Neural progenitor cell (in vitro differentiated cells): ENCODE measurements at regions not wholly inside any gene's neighbourhood (a gene's known extent, or its start where the extent isn't known, plus 50 kb on each side); places are given as distances from the start of the nearest gene placed in this dataset.

ENCODE experiments used
- DNase-seq: peaks from one replicate; pipeline ENCODE4 v3.0.0-alpha.2; 2016; ENCODE audit warnings: low spot score
- H2AFZ ChIP-seq: fragments of 200-600 bp; sonication (generic); replicated peaks from 2 replicates; pipeline ENCODE4 v1.6.1; 2016; ENCODE audit warnings: antibody characterized with exemption
- H3F3A ChIP-seq: fragments of 200-600 bp; sonication (generic); 2 replicates; pipeline ENCODE4 v1.6.1; 2016; ENCODE audit warnings: antibody characterized with exemption, low read depth
- H3K27ac ChIP-seq: fragments of 200-600 bp; sonication (generic); 2 replicates; pipeline ENCODE4 v1.5.1; 2016; ENCODE audit warnings: mild to moderate bottlenecking
- H3K27me3 ChIP-seq: fragments of 200-600 bp; sonication (generic); 2 replicates; pipeline ENCODE4 v1.6.1; 2016; ENCODE audit warnings: mild to moderate bottlenecking, moderate library complexity
- H3K36me3 ChIP-seq: fragments of 200-600 bp; sonication (generic); 2 replicates; pipeline ENCODE4 v1.5.1; 2016
- H3K4me1 ChIP-seq: fragments of 200-600 bp; sonication (generic); 2 replicates; pipeline ENCODE4 v1.6.1; 2016; ENCODE audit warnings: mixed run types
- H3K4me2 ChIP-seq: fragments of 200-600 bp; sonication (generic); 2 replicates; pipeline ENCODE4 v1.6.1; 2016
- H3K4me3 ChIP-seq: fragments of 200-600 bp; sonication (generic); 2 replicates; pipeline ENCODE4 v1.5.1; 2016
- H3K79me2 ChIP-seq: fragments of 200-600 bp; sonication (generic); 2 replicates; pipeline ENCODE4 v1.6.1; 2016; ENCODE audit warnings: low read depth
- H3K9ac ChIP-seq: fragments of 200-600 bp; sonication (generic); 2 replicates; pipeline ENCODE4 v1.6.1; 2016
- H3K9me3 ChIP-seq: fragments of 200-600 bp; sonication (generic); 2 replicates; pipeline ENCODE4 v1.5.1; 2016; ENCODE audit warnings: low read depth
- H4K20me1 ChIP-seq: fragments of 200-600 bp; sonication (generic); 2 replicates; pipeline ENCODE4 v1.6.1; 2016; ENCODE audit warnings: low read depth
- H3K27ac Mint-ChIP-seq: 3 replicates; pipeline ENCODE4 v1.8.0; 2021; ENCODE audit warnings: mixed read lengths
- H3K27me3 Mint-ChIP-seq: 2 replicates; pipeline ENCODE4 v1.8.0; 2022; ENCODE audit warnings: low read depth, mild to moderate bottlenecking, inconsistent platforms, moderate library complexity, mixed read lengths; ENCODE audit not compliant: insufficient read depth
- H3K36me3 Mint-ChIP-seq: 3 replicates; pipeline ENCODE4 v1.8.0; 2021; ENCODE audit warnings: mixed read lengths
- H3K4me1 Mint-ChIP-seq: 3 replicates; pipeline ENCODE4 v1.8.0; 2021; ENCODE audit warnings: mixed read lengths
- H3K4me3 Mint-ChIP-seq: 3 replicates; pipeline ENCODE4 v1.8.0; 2021; ENCODE audit warnings: mild to moderate bottlenecking, moderate library complexity, mixed read lengths
- H3K9me3 Mint-ChIP-seq: 3 replicates; pipeline ENCODE4 v1.8.0; 2020; ENCODE audit warnings: mixed read lengths
- CTCF ChIP-seq: fragments of 200-600 bp; sonication (generic); IDR thresholded peaks from 2 replicates; pipeline ENCODE4 v1.5.1; 2017; ENCODE audit warnings: antibody characterized with exemption, mild to moderate bottlenecking
- EZH2 ChIP-seq: fragments of 200-600 bp; sonication (generic); IDR thresholded peaks from 2 replicates; pipeline ENCODE4 v1.6.1; 2017; ENCODE audit warnings: antibody characterized with exemption, mild to moderate bottlenecking, moderate library complexity
- EZH2phosphoT487 ChIP-seq: fragments of 200-600 bp; sonication (generic); IDR thresholded peaks from 2 replicates; pipeline ENCODE4 v1.6.1; 2017; ENCODE audit warnings: antibody characterized with exemption

- Histone ChIP-seq H4K20me1 (no peaks in the 10 kb centered on the region), H3K27ac (no peak overlapping the region), H3K27me3 (no peaks in the 10 kb centered on the region), H3K79me2 (no peaks in the 10 kb centered on the region), H3K9ac (no peak overlapping the region), H2AFZ (no peak overlapping the region), H3K4me2 (no peak overlapping the region), H3F3A (no peaks in the 10 kb centered on the region), H3K9me3 (no peaks in the 10 kb centered on the region), H3K4me3 (no peak overlapping the region), H3K36me3 (no peaks in the 10 kb centered on the region), H3K4me1 (no peaks in the 10 kb centered on the region)
- no peaks in the 10 kb centered on the region for H3K36me3 Mint-ChIP-seq
- H3K9me3 Mint-ChIP-seq: no peaks in the 10 kb centered on the region
- peaks cover 28% of the 10 kb centered on the region for H3K4me1 Mint-ChIP-seq
- no peak overlapping the region for H3K27ac Mint-ChIP-seq
- no peak for DNase-seq
- TF ChIP-seq CTCF (no peak), EZH2phosphoT487 (no peak)
- H3K27me3 Mint-ChIP-seq: no peaks in the 10 kb centered on the region
- no peak overlapping the region for H3K4me3 Mint-ChIP-seq
These were observed 298.7 kb upstream of the KLF3 start for GRCh38 chr4:38365261-38365660.

- no peaks in the 10 kb centered on the region for H3K27me3 Mint-ChIP-seq
- no peak overlapping the region for H3K27ac ChIP-seq
- peaks cover 28% of the 10 kb centered on the region for H3K4me1 Mint-ChIP-seq
These were observed 298.2 kb upstream of the KLF3 start for GRCh38 chr4:38365748-38366310.

GRCh38 chr4:38366456-38366855 is 297.5 kb upstream of the KLF3 start:
- H3K36me3 Mint-ChIP-seq: no peaks in the 10 kb centered on the region
- no peak overlapping the region for H3K4me3 Mint-ChIP-seq
- no peaks in the 10 kb centered on the region for H4K20me1 ChIP-seq
- no peaks in the 10 kb centered on the region for H3K9me3 Mint-ChIP-seq
- H3K9ac ChIP-seq: no peak overlapping the region
- peaks cover 28% of the 10 kb centered on the region for H3K4me1 Mint-ChIP-seq
- H3F3A ChIP-seq: no peaks in the 10 kb centered on the region
- H3K4me2 ChIP-seq: no peak overlapping the region
- no peaks in the 10 kb centered on the region for H3K27me3 Mint-ChIP-seq
- no peak overlapping the region for H3K4me3 ChIP-seq
- H3K9me3 ChIP-seq: no peaks in the 10 kb centered on the region
- H3K79me2 ChIP-seq: no peaks in the 10 kb centered on the region
- H3K36me3 ChIP-seq: no peaks in the 10 kb centered on the region
- TF ChIP-seq CTCF: no peak
- TF ChIP-seq EZH2phosphoT487: no peak
- TF ChIP-seq EZH2: no peak
- H3K27ac ChIP-seq: no peak overlapping the region
- H3K4me1 ChIP-seq: no peaks in the 10 kb centered on the region
- DNase-seq: no peak
- no peaks in the 10 kb centered on the region for H3K27me3 ChIP-seq
- H3K27ac Mint-ChIP-seq: no peak overlapping the region
- H2AFZ ChIP-seq: no peak overlapping the region

More at GRCh38 chr4:38365748-38366310, 298.2 kb upstream of the KLF3 start:
- H3K27me3 ChIP-seq: no peaks in the 10 kb centered on the region
- no peak overlapping the region for H2AFZ ChIP-seq
- no peaks in the 10 kb centered on the region for H3K4me1 ChIP-seq
- DNase-seq: no peak
- no peaks in the 10 kb centered on the region for H3F3A ChIP-seq
- no peaks in the 10 kb centered on the region for H3K36me3 ChIP-seq
- no peaks in the 10 kb centered on the region for H3K9me3 Mint-ChIP-seq
- H3K4me3 Mint-ChIP-seq: no peak overlapping the region
- peak overlapping the region; percentile 19 for H3K27ac Mint-ChIP-seq
- no peak overlapping the region for H3K9ac ChIP-seq
- H3K9me3 ChIP-seq: no peaks in the 10 kb centered on the region
- H3K36me3 Mint-ChIP-seq: no peaks in the 10 kb centered on the region
- H4K20me1 ChIP-seq: no peaks in the 10 kb centered on the region
- no peaks in the 10 kb centered on the region for H3K79me2 ChIP-seq
- no peak overlapping the region for H3K4me3 ChIP-seq
- TF ChIP-seq CTCF (no peak), EZH2 (no peak), EZH2phosphoT487 (no peak)
- H3K4me2 ChIP-seq: no peak overlapping the region
